Mucosa of gallbladder (tissue), 1 donor: ENCODE measurements at regions not wholly inside any gene's neighbourhood (a gene's known extent, or its start where the extent isn't known, plus 50 kb on each side); places are given as distances from the start of the nearest gene placed in this dataset.

Experiments
- DNase-seq: peaks from one replicate; pipeline ENCODE4 v3.0.0-alpha.2; 2020; ENCODE audit warnings: low spot score
- donor health status: DM: no; HTN: no; CAD: no.

DNA sequence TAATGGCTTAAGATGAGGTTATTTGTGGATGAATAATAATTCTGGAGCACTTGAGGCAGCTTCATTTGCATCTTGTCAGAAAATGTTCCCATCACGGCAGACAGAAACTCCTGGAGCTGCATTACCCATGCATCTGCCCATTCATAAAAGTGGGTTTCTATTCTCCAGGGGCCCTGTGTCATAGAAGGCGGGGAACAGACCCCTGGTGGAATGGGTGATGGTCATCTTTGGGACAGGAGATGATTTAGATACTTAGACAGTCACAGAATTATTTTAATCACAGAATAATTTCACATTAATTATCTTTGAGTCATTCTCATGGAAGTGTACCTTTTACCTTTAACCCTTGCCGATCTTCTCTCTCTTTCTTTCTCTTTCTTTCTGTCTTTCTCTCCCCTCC lies 980.7 kb upstream of the TMEM132C start:
- no peak for DNase-seq

DNA sequence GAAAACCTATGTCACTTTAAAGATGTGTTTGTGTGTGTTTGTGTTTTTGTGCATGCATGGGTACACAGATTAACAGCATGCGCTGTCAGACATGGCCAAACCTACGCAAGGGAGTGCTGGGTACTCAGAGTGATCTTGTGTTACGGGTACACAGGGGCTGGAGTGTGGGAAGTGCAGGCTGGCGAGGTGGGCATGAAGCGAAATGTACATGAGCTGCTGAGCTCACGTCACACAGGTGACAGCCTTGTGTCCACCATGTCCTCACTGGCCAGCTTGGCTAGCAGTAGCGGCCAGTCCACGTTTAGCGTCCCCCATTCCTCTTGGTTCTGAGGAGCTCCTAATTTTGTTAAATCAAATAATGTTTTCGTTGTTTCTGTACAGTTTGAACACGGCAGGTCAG lies 979.7 kb upstream of the TMEM132C start:
- no peak for DNase-seq

- DNase-seq = no peak
These were observed 976.7 kb upstream of the TMEM132C start for GRCh38 chr12:127290251-127290650.

- no peak for DNase-seq
These were observed 974.2 kb upstream of the TMEM132C start for GRCh38 chr12:127292736-127293135.

- DNase-seq = peak; percentile 68
These were observed 973.3 kb upstream of the TMEM132C start for GRCh38 chr12:127293507-127294310.

- no peak for DNase-seq
These were observed 972.2 kb upstream of the TMEM132C start for GRCh38 chr12:127294651-127295210.

- DNase-seq = no peak
These were observed 971.3 kb upstream of the TMEM132C start for GRCh38 chr12:127295630-127296029.

- DNase-seq = no peak
These were observed 970.4 kb upstream of the TMEM132C start for GRCh38 chr12:127296591-127296990.

DNA sequence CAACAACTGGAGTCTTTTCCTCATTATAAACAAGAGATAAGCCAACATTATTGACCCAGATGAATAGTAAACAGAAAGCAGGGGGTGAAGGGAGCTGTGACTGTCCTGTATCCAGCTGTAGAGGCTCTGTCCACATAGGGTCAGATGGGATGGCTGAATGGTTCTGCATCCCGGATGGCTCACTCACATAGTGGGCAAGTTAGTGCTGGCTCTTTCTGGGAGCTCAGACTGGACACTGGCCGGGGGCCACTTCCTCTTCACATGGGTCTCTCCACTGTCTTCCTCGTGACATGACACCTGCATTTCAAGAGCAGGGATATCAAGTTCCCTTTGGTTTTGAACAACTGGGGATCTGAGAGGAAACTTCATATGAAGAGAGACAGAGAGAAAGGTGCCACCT lies 969.6 kb upstream of the TMEM132C start:
- no peak for DNase-seq

GRCh38 chr12:127300075-127300474 lies 966.9 kb upstream of the TMEM132C start:
- DNase-seq = no peak

- DNase-seq = no peak
These were observed 966.2 kb upstream of the TMEM132C start for GRCh38 chr12:127300753-127301152.

DNA sequence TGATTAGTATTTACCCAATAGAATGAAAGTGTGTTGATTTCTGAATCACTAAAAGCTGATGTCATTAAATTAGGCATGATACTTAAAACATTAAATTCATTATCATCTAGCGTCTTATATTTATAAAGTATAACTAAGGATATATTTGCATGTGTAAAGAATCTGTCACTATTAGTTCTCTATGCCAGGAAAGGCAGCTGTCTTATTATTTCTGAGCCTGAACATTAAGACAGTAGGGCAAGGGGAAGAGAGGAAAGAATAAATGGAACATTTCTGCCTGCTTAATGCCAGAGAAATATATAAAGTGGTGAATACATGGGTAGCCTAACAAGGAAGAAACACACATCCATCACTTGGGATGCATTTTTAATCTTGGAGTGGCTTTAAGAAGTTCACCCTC lies 965.1 kb upstream of the TMEM132C start:
- no peak for DNase-seq

- DNase-seq = no peak
These were observed 961.9 kb upstream of the TMEM132C start for GRCh38 chr12:127304751-127305725.

DNA sequence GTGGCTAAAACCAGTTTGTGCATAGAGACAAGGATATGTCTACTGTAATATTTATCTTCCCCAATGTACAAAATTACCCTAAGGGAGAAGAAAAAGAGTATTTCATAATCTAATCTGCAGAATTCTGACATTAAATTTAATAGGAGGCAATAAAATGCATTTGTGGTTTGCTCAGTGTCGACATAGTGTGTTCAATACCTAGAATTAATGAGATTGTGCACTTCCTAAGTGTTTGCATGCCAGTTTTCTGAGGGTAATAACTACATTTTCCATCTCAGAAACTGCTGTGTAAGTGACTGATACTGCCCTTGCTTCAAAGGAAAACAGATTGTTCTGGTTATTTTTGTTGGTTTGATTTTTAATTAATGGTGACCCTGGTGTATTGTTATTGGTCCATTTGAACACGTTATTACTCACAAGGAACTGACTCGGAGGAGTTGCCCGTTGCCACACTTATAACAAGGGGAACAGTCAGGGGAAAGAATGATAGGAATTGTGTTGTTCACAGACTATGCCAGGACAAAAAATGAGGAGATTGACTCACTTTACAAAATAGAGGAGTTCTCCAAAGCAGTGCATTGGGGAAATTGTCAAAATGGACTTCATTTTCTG lies 960.3 kb upstream of the TMEM132C start:
- no peak for DNase-seq

DNA sequence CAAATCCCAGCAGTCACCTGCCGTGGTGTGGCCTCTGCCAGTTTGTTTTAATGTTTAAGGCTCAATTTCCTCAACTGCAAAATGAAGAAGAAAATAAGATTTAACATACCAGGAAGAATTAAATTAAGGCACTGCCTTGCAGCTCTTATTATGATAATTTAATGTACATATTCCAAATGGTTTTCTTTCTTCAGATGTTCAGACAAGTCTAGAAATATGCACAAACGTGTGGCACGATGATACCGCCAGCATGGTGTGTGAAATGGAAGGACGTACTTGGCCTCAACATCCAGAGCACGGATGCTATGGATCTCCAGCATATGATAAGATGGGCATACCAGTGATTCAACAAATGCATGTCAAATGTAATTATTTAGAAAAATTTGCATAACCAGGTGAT lies 959.4 kb upstream of the TMEM132C start:
- no peak for DNase-seq

GRCh38 chr12:127308148-127308547 lies 958.8 kb upstream of the TMEM132C start:
- DNase-seq = no peak

DNA sequence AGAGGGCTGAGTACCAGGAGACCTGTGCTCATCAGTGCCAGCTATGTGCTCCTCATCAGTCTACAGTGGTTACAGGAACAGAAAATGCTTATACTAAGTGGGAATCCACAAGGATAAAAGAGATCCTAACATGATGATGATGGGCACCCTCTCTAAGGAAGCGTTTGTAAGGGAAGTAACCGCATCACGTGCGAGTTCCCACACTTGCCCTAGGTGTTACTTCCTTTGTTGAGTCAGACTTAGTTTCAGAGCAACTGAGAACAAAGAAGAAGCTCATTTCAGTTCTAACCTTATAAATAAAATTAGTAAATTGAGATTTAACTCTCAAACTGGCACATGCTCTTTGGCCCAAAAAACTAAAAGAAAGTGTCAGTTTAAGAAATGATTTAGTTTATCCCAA lies 956.4 kb upstream of the TMEM132C start:
- DNase-seq = no peak

- no peak for DNase-seq
These were observed 955.1 kb upstream of the TMEM132C start for GRCh38 chr12:127311720-127312364.

DNA sequence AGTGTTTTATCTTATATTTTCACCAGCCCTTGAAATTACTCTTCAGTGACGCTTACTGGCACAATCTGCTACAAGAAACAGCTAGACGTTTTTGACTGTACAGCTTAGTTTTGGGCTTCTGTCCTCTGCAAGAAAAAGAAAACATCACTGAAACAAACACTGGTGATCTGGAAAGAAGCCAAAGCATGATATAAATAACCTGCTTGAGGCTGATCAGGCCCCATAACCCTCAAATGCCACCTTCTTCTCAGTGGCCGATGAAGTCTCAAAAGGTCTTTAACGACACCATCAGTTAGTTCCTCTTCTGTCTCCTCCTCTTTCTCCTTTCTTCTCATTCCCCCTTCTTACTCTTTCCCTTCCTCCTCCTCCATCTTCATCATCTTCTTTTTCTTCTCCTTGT lies 942.3 kb upstream of the TMEM132C start:
- no peak for DNase-seq

- DNase-seq = no peak
These were observed 939.0 kb upstream of the TMEM132C start for GRCh38 chr12:127327986-127328385.

DNA sequence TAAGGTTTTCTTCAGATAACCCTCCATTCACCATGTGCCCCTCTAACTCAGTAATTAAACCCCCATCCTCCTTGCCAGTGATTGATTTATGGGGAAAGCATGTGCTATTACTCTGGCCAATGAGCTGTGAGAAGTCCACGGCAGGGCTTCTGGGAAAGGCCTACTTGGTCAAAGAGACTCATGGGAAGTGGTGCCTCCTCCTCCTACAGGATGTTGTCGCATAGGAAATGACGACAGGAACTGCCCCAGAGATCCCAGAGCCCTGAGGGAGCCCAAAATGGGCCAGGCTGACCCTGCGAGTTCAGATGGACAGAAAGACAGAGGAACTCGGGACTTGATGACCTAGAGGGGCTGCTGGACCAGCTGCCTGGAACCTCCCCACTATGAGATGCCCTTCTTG lies 938.1 kb upstream of the TMEM132C start:
- no peak for DNase-seq

DNA sequence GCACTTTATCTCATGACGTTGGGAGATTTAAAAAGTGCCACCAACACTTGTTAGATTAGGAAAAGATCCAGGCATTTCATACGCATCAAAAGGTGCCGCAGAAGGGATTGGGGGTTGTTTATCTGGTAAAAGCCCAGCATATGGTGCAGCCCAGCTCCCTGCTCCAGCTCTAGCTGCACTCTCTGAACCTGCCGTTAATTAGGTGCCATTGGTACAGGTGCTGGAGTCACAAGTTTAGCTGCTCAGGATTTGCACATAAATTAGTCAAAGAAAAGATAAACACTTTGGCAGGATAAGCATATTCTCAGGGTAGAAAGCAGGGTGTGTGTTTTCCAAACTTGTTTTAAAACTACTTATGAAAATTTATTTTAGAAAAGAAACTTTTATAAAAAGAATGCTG lies 932.6 kb upstream of the TMEM132C start:
- no peak for DNase-seq
